Neuronal stem cell (in vitro differentiated cells): ENCODE measurements at regions not wholly inside any gene's neighbourhood (a gene's known extent, or its start where the extent isn't known, plus 50 kb on each side); places are given as distances from the start of the nearest gene placed in this dataset.

Source experiments
- DNase-seq: peaks from one replicate; pipeline ENCODE4 v3.0.0-alpha.2; 2013; ENCODE audit warnings: low spot score
- H2AFZ ChIP-seq: one replicate; pipeline ENCODE4 v1.6.1; 2013; ENCODE audit warnings: mild to moderate bottlenecking, low read length, inconsistent platforms
- H2AK5ac ChIP-seq: 2 replicates; pipeline ENCODE4 v1.6.1; 2013; ENCODE audit warnings: low read depth, mild to moderate bottlenecking, inconsistent platforms, low read length, moderate library complexity, mixed read lengths
- H2BK120ac ChIP-seq: 2 replicates; pipeline ENCODE4 v1.6.1; 2013; ENCODE audit warnings: low read depth, mild to moderate bottlenecking, inconsistent platforms, low read length, moderate library complexity, mixed read lengths
- H2BK12ac ChIP-seq: one replicate; pipeline ENCODE4 v1.6.1; 2013; ENCODE audit warnings: low read length, inconsistent platforms
- H2BK15ac ChIP-seq: 2 replicates; pipeline ENCODE4 v1.6.1; 2013; ENCODE audit warnings: mild to moderate bottlenecking, low read length, inconsistent platforms, mixed read lengths
- H2BK5ac ChIP-seq: one replicate; pipeline ENCODE4 v1.6.1; 2013; ENCODE audit warnings: inconsistent platforms, mild to moderate bottlenecking, low read length, moderate library complexity
- H3K14ac ChIP-seq: one replicate; pipeline ENCODE4 v1.6.1; 2013; ENCODE audit warnings: low read length, inconsistent platforms
- H3K18ac ChIP-seq: 2 replicates; pipeline ENCODE4 v1.6.1; 2013; ENCODE audit warnings: low read length, inconsistent platforms
- H3K23ac ChIP-seq: 2 replicates; pipeline ENCODE4 v1.6.1; 2013; ENCODE audit warnings: low read depth, mild to moderate bottlenecking, mixed read lengths, low read length, inconsistent platforms; ENCODE audit not compliant: poor library complexity
- H3K27ac ChIP-seq: replicated peaks from 3 replicates; pipeline ENCODE4 v1.5.1; 2013; ENCODE audit warnings: low read length, inconsistent platforms
- H3K27me3 ChIP-seq, 3 experiments: 2 replicates each; pipeline ENCODE4 v1.6.1; 2013; ENCODE audit warnings: low read length in 3 of 3, mild to moderate bottlenecking in 2 of 3, inconsistent platforms in 1 of 3, low read depth in 1 of 3, mixed read lengths in 1 of 3, moderate library complexity in 1 of 3; ENCODE audit not compliant: control insufficient read depth in 3 of 3, insufficient read depth in 3 of 3
- H3K36me3 ChIP-seq, 2 donors: replicated peaks in 1 of 2; 2 replicates each; pipeline ENCODE4 v1.6.1; 2013; ENCODE audit warnings: low read length in 2 of 2; ENCODE audit not compliant: control insufficient read depth in 2 of 2, insufficient read depth in 2 of 2
- H3K4ac ChIP-seq: 2 replicates; pipeline ENCODE4 v1.6.1; 2013; ENCODE audit warnings: inconsistent platforms, mild to moderate bottlenecking, low read length, moderate library complexity
- H3K4me1 ChIP-seq, 2 donors: 1 replicate in 1 of 2; 2 replicates in 1 of 2; pipeline ENCODE4 v1.6.1; 2013; ENCODE audit warnings: low read length in 2 of 2, low read depth in 1 of 2; ENCODE audit not compliant: control insufficient read depth in 2 of 2, insufficient read depth in 1 of 2
- H3K4me2 ChIP-seq: one replicate; pipeline ENCODE4 v1.6.1; 2013; ENCODE audit warnings: mild to moderate bottlenecking, low read length, inconsistent platforms; ENCODE audit not compliant: insufficient read depth, poor library complexity, severe bottlenecking
- H3K4me3 ChIP-seq, 2 donors: 2 replicates each; pipeline ENCODE4 v1.5.1; 2013; ENCODE audit warnings: low read length in 2 of 2, mild to moderate bottlenecking in 2 of 2, inconsistent platforms in 1 of 2, moderate library complexity in 1 of 2
- H3K79me1 ChIP-seq: one replicate; pipeline ENCODE4 v1.6.1; 2013; ENCODE audit warnings: low read depth, mild to moderate bottlenecking, inconsistent platforms, low read length, moderate library complexity
- H3K9ac ChIP-seq: one replicate; pipeline ENCODE4 v1.6.1; 2013; ENCODE audit warnings: mild to moderate bottlenecking, low read depth, low read length, inconsistent platforms; ENCODE audit not compliant: poor library complexity
- H3K9me3 ChIP-seq, 2 donors: replicated peaks in 1 of 2; 2 replicates each; pipeline versions ENCODE3 to v1.6.1; 2013; ENCODE audit warnings: low read length in 2 of 2, mild to moderate bottlenecking in 2 of 2, inconsistent platforms in 1 of 2, low read depth in 1 of 2, mixed read lengths in 1 of 2, moderate library complexity in 1 of 2; ENCODE audit not compliant: control insufficient read depth in 2 of 2, insufficient read depth in 1 of 2
- H4K8ac ChIP-seq: one replicate; pipeline ENCODE4 v1.6.1; 2013; ENCODE audit warnings: low read depth, mild to moderate bottlenecking, inconsistent platforms, low read length, moderate library complexity
- H4K91ac ChIP-seq: one replicate; pipeline ENCODE4 v1.6.1; 2013; ENCODE audit warnings: low read length, low read depth, mild to moderate bottlenecking, inconsistent platforms; ENCODE audit not compliant: poor library complexity
- whole genome bisulfite sequencing, 2 donors: extraction: QIAGEN DNeasy Blood & Tissue Kit; methylation state at CpG; one replicate each; pipeline ENCODE4 v1.1.7; 2013; ENCODE audit warnings: missing lambda C conversion rate in 2 of 2, mixed read lengths in 1 of 2; ENCODE audit not compliant: insufficient read length in 2 of 2, insufficient replicate concordance in 1 of 2; ENCODE audit errors: extremely low coverage in 2 of 2; 5-methylcytosine and 5-hydroxymethylcytosine counted together

GRCh38 chr11:38323961-38324761 is 1726.1 kb upstream of the RAG2 start:
- Histone ChIP-seq H2AK5ac (no peak overlapping the region), H3K4me1 (no peaks in the 10 kb centered on the region), H3K36me3 (no peaks in the 10 kb centered on the region), H4K8ac (no peak overlapping the region), H2BK12ac (no peak overlapping the region), H3K18ac (no peak overlapping the region), H4K91ac (no peak overlapping the region), H3K4me2 (no peak overlapping the region), H2BK15ac (no peak overlapping the region), H3K14ac (no peak overlapping the region), H3K27me3 (no peaks in the 10 kb centered on the region), H3K4me3 (no peak overlapping the region), H3K9ac (no peak overlapping the region), H3K9me3 (no peaks in the 10 kb centered on the region), H2AFZ (no peak overlapping the region), H3K27ac (no peak overlapping the region), H3K23ac (no peak overlapping the region), H2BK120ac (no peak overlapping the region), H2BK5ac (no peak overlapping the region), H3K79me1 (no peaks in the 10 kb centered on the region), H3K4ac (no peak overlapping the region)
- WGBS, 2 donors, result no CpG with 5 or more reads among the region's 3 CpGs
- DNase-seq, result no peak

DNA sequence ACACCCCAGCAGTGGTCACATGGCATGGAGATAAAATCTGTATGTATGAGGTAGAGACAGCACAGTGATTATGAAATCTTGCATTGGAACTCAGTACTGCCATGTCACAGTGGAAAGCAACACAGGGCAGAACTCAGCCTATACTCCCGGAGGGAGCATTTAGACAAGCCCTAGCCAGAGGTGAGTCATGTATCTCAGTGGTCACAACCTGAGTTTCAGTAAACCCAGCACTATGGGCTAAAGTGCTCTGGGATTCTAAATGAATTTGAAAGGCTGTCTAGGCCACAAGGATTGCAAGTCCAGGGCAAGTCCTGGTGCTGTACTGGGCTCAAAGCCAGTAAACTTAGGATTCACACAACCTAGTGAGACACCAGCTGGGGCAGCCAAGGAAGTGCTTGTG is 1717.1 kb upstream of the RAG2 start:
- Histone ChIP-seq H3K4me1 (no peaks in the 10 kb centered on the region), H3K79me1 (no peaks in the 10 kb centered on the region), H2BK5ac (no peak overlapping the region), H3K14ac (no peak overlapping the region), H3K4me3 (no peak overlapping the region), H3K4ac (no peak overlapping the region), H4K91ac (no peak overlapping the region), H3K27ac (no peak overlapping the region), H2AK5ac (no peak overlapping the region), H4K8ac (no peak overlapping the region), H3K36me3 (no peaks in the 10 kb centered on the region), H2BK15ac (no peak overlapping the region), H2AFZ (no peak overlapping the region), H3K18ac (no peak overlapping the region), H3K9ac (no peak overlapping the region), H2BK12ac (no peak overlapping the region), H3K27me3 (no peaks in the 10 kb centered on the region), H2BK120ac (no peak overlapping the region), H3K4me2 (no peak overlapping the region), H3K9me3 (no peaks in the 10 kb centered on the region), H3K23ac (no peak overlapping the region)
- no peak for DNase-seq
- no CpG with 5 or more reads among the region's 1 CpG for WGBS, 2 donors

- Histone ChIP-seq H2BK5ac (no peak overlapping the region), H3K23ac (no peak overlapping the region), H4K91ac (no peak overlapping the region), H3K27ac (no peak overlapping the region), H3K14ac (no peak overlapping the region), H3K79me1 (no peaks in the 10 kb centered on the region), H4K8ac (no peak overlapping the region), H3K4me3 (no peak overlapping the region), H2AFZ (no peak overlapping the region), H3K4me1 (no peaks in the 10 kb centered on the region), H3K27me3 (no peaks in the 10 kb centered on the region), H3K18ac (no peak overlapping the region), H2AK5ac (no peak overlapping the region), H2BK15ac (no peak overlapping the region), H2BK120ac (no peak overlapping the region), H3K36me3 (no peaks in the 10 kb centered on the region), H3K4ac (no peak overlapping the region), H3K9me3 (no peaks in the 10 kb centered on the region), H3K9ac (no peak overlapping the region), H2BK12ac (no peak overlapping the region), H3K4me2 (no peak overlapping the region)
- DNase-seq, result no peak
- WGBS, 2 donors, result no CpG with 5 or more reads among the region's 1 CpG
Observed at GRCh38 chr11:38307455-38307854, 1709.4 kb upstream of the RAG2 start.

DNA sequence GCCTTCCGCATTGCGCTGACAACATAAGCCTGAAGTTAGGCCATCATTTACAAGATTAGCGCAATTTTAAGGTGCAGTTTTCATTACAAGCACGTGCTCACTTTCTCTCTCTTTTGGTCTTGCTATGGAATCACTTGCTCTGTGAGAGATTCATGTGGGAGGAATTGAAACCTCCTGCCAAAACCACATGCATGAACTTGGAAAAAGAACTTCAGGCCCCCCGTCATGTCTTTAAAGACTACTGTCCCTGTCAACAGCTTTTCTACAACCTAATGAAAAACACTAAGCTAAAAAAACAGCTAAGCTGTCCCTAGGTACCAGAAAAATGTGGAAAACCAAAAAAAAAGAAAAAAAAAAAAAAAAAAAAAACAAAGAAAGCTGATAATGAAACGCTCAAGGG is 1707.6 kb upstream of the RAG2 start:
- Histone ChIP-seq H2AK5ac (no peak overlapping the region), H3K18ac (no peak overlapping the region), H2BK15ac (no peak overlapping the region), H3K4me1 (no peaks in the 10 kb centered on the region), H2BK5ac (no peak overlapping the region), H2AFZ (no peak overlapping the region), H4K91ac (no peak overlapping the region), H3K4me3 (no peak overlapping the region), H4K8ac (no peak overlapping the region), H3K27ac (no peak overlapping the region), H2BK12ac (no peak overlapping the region), H2BK120ac (no peak overlapping the region), H3K4ac (no peak overlapping the region), H3K9me3 (no peaks in the 10 kb centered on the region), H3K27me3 (no peaks in the 10 kb centered on the region), H3K79me1 (no peaks in the 10 kb centered on the region), H3K36me3 (no peaks in the 10 kb centered on the region), H3K23ac (no peak overlapping the region), H3K14ac (no peak overlapping the region), H3K4me2 (no peak overlapping the region), H3K9ac (no peak overlapping the region)
- DNase-seq, result no peak
- no CpG with 5 or more reads among the region's 6 CpGs for WGBS, 2 donors
